ENCODE measurements at regions not wholly inside any gene's neighbourhood (a gene's known extent, or its start where the extent isn't known, plus 50 kb on each side); places are given as distances from the start of the nearest gene placed in this dataset.

DNA sequence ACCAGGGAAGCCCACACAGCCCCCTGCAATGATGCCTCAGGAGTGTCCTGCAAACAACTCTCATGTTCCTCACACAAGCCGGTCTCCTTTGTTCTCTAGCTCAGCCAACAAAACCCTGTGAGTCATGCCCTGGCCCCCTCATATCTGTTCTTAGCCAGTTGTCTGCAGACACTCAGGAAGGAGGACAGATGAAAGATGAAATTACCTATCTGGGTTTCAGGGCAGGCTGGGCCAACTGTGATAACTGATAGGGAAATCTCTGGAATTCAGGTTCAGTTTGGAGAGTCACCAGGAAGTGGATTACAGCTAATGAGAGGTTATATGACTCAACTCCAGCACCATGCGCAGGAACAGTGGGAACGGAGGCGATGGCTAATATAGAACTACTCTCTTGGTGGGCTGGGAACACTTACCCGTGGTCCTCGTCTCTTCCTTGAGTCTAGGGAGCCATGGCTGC lies 352.0 kb upstream of the ADAMTS9 start:
- TF ChIP-seq, protein P1, sequence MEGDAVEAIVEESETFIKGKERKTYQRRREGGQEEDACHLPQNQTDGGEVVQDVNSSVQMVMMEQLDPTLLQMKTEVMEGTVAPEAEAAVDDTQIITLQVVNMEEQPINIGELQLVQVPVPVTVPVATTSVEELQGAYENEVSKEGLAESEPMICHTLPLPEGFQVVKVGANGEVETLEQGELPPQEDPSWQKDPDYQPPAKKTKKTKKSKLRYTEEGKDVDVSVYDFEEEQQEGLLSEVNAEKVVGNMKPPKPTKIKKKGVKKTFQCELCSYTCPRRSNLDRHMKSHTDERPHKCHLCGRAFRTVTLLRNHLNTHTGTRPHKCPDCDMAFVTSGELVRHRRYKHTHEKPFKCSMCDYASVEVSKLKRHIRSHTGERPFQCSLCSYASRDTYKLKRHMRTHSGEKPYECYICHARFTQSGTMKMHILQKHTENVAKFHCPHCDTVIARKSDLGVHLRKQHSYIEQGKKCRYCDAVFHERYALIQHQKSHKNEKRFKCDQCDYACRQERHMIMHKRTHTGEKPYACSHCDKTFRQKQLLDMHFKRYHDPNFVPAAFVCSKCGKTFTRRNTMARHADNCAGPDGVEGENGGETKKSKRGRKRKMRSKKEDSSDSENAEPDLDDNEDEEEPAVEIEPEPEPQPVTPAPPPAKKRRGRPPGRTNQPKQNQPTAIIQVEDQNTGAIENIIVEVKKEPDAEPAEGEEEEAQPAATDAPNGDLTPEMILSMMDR (IDR thresholded peaks at IDR 0.05; ENCODE audit: insufficient read depth, low read length) = no peak
- H3K4me3 ChIP-seq (ENCODE audit: low read depth, low read length) = no peak overlapping the region
- DNase-seq (ENCODE audit: low read depth) = no peak

DNA sequence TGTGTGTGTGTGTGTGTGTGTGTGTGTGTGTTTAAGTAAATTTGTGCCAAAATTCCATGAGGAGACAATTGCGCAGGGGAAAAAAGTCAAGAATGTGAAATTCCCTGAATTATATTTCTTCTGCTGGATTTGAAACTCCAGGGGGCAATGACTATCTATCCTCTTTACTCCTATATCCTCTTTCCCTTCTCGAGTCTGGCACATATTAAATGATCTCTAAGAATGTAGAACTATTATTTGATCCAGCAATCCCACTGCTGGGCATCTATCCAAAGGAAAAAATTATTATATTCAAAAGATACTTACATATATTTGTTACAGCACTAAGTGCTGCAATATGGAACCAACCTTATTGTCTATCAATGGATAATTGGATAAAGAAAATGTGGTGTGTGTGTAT lies 350.1 kb upstream of the ADAMTS9 start:
- TF ChIP-seq, protein P1 (IDR thresholded peaks at IDR 0.05; ENCODE audit: insufficient read depth, low read length) = no peak
- H3K4me3 ChIP-seq (ENCODE audit: low read depth, low read length) = no peak overlapping the region
- no peak for DNase-seq (ENCODE audit: low read depth)

DNA sequence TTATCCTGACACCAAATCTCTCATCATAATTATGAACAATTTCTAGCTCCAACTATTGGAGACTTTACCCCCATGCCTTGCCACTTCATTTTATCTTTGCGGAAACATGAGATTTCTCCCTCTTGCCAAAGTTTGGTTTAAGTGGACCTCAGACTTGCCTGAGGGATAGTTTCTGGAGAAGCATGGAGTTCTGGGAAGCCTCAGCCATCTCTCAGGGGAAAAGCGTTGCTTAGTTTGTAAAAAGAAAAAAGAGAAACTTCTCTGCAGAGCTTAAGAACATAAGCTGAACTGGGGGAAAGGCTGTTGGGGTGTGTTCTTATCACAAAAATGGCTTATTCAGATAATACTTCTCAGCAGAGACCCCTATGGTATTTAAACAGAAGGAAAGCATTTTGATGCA lies 347.4 kb upstream of the ADAMTS9 start:
- H3K4me3 ChIP-seq (ENCODE audit: low read depth, low read length) = no peak overlapping the region
- no peak for DNase-seq (ENCODE audit: low read depth)

DNA sequence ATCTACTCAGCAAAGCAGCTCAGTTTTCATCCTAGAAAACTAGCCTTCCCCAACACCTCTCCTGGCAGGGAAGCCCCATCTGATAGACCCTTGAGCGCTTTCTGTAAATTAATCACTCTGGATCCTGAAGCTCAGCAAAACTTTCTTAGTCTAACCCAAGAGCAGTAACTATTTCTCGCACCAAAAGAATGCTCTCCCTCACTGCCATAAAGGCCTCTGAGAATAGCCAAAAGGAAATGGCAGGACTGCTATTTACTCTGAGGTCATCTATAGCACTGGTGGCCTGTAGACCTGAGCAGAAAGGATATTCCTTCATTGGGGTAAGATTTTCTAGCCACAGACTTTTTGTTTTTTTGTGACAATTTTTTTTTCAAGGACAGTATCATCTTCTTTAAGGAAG lies 345.8 kb upstream of the ADAMTS9 start:
- TF ChIP-seq, protein P1 (IDR thresholded peaks at IDR 0.05; ENCODE audit: insufficient read depth, low read length) = no peak
- DNase-seq (ENCODE audit: low read depth) = no peak
- H3K4me3 ChIP-seq (ENCODE audit: low read depth, low read length) = no peak overlapping the region

More for the DNA sequence above, 347.4 kb upstream of the ADAMTS9 start:
- TF ChIP-seq, protein P1 (IDR thresholded peaks at IDR 0.05; ENCODE audit: insufficient read depth, low read length) = no peak

DNA sequence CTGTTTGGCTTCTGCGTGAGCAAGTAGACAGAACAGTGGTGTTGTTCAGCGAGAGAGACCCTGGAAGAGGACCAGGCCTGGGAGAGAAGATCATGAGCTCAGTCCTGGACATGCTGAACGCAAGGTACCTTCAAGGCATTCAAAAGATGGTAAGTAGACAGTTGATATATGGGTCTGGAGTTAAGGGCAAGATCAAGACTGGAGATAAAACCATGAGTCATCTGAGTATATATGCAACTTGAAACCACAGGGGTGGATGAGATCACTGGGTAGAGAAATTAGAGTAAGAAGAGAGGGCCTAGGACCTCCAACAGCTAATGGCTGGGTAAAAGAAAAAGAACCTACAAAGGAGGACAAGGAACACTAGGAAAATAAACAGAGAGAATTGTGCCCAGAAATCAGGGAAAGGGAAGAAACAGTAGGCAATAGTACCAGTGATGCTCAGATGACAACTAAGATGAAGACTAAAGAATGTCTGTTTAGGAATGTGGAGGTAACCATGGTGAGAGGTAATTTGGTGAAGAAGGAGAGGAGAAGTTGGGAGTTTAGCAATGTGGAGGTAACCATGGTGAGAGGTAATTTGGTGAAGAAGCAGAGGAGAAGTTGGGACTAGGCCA lies 343.2 kb upstream of the ADAMTS9 start:
- TF ChIP-seq, protein P1 (IDR thresholded peaks at IDR 0.05; ENCODE audit: insufficient read depth, low read length) = no peak
- peak; percentile 24 for DNase-seq (ENCODE audit: low read depth)
- H3K4me3 ChIP-seq (ENCODE audit: low read depth, low read length) = no peak overlapping the region

DNA sequence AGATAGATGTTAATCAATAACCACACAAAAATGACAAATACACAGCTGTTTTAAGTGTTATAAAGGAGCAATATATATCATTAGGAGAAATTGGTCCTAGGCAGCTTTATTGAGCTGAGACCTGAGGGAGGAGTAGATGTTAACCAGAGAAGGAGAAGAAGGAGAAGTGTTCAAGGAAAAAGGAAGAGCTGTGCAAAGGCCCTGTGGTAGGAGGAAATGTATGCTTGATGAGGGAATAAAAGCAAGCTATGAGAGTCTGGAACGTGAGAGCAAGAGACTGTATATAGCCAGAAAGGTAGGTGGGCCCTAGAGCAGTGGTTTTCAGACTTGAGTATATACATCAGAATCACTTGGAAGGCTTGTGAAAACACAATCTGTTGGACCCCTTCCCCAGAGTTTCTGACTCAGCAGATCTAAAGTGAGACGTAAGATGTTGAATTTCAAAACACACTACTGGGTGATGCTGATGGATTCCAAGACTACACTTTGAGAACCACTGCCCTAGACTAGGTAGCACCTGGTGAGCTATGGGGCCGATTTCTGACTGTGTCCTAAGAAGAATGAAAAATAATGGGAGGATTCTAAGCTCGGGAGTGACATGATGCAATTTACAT lies 342.3 kb upstream of the ADAMTS9 start:
- no peak overlapping the region for H3K4me3 ChIP-seq (ENCODE audit: low read depth, low read length)
- TF ChIP-seq, protein P1 (IDR thresholded peaks at IDR 0.05; ENCODE audit: insufficient read depth, low read length) = no peak
- DNase-seq (ENCODE audit: low read depth) = no peak

Measured in fibroblast of the aortic adventitia (primary cell).